ENCODE measurements at regions not wholly inside any gene's neighbourhood (a gene's known extent, or its start where the extent isn't known, plus 50 kb on each side); places are given as distances from the start of the nearest gene placed in this dataset.
"Not testable (repeated sequence)": the region's sequence is repeated elsewhere in the genome, so short reads cannot be mapped to it uniquely, and the experiment has no call there.

DNA sequence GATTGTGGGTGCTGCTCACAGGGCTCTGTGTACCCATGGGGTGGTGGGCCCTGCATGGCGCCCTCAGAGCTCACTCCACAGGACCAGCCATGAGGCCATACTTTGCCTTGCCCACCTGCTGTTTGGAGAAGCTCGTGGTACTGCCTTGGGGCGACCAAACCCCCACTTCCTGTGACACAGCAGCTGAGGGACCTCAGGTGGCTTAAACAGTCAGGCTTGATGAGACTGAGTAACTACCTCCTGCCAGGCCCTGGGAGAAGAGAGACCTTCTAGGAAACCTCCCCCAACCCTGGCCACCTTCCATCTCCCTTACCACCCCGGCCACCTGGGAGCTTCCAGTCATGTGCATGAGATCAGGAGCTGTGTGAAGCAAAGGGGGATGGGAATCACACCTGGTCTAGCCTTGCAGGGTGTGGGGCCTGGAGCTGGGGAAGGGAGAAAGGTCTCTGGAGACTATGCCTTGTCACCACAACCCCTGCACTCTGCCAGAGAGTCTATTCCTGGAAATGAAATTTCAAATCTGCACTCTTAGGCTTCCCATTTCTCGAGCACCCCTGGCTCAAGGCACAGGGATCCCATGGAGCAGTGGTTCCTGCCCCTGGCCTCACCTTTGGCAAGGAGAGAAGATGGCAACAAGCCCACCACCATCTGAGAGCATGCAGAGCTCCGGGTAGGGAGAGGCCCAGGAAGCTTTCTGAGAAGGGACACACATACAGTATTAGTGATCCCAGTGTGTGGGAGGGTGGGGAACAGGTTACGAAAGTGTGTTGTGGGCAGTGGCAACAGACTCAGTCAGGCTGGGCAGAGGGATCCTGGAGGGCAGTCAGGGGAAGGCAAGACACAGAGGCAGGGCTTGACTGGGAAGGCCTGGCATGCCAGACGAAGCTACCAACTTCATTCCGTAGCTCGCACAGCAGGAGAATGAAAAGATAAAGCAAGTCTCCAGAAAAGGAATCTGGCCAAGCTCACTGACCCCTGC, 125.0 kb downstream of the URI1 start:
- in situ Hi-C loops (cut with MboI; ENCODE audit: low sequenced_read_pairs in 4 of 4) = no loop called here
- Histone ChIP-seq H3K27ac (no peak overlapping the region), H3K4me1 (no peaks in the 10 kb centered on the region), H3K36me3 (no peaks in the 10 kb centered on the region), H3K9me3 (no peaks in the 10 kb centered on the region), H3K27me3 (peaks cover 0 to 8% (median 6%) of the 10 kb centered on the region in 3 donors), H3K4me3 (no peak overlapping the region)
- ATAC-seq = no peak
- no peak for DNase-seq
- intact Hi-C loops (cut with DNase I; ENCODE audit: low total_unique reads) = no loop called here
- TF ChIP-seq POLR2A (IDR thresholded peaks at IDR 0.05) = no peak
- TF ChIP-seq, protein P1, sequence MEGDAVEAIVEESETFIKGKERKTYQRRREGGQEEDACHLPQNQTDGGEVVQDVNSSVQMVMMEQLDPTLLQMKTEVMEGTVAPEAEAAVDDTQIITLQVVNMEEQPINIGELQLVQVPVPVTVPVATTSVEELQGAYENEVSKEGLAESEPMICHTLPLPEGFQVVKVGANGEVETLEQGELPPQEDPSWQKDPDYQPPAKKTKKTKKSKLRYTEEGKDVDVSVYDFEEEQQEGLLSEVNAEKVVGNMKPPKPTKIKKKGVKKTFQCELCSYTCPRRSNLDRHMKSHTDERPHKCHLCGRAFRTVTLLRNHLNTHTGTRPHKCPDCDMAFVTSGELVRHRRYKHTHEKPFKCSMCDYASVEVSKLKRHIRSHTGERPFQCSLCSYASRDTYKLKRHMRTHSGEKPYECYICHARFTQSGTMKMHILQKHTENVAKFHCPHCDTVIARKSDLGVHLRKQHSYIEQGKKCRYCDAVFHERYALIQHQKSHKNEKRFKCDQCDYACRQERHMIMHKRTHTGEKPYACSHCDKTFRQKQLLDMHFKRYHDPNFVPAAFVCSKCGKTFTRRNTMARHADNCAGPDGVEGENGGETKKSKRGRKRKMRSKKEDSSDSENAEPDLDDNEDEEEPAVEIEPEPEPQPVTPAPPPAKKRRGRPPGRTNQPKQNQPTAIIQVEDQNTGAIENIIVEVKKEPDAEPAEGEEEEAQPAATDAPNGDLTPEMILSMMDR (IDR thresholded peaks at IDR 0.05 in 4 of 5, conservative IDR thresholded peaks at IDR 0.05 in 1 of 5) = no peak

- H3K4me3 ChIP-seq; intact Hi-C loops (cut with DNase I; ENCODE audit: low total_unique reads); H3K4me1 ChIP-seq; H3K27ac ChIP-seq; in situ Hi-C loops (cut with MboI; ENCODE audit: low sequenced_read_pairs in 4 of 4); H3K27me3 ChIP-seq; H3K9me3 ChIP-seq; DNase-seq; H3K36me3 ChIP-seq; ATAC-seq: not testable (repeated sequence)
These were observed 126.0 kb downstream of the URI1 start for GRCh38 chr19:30067956-30068506.

GRCh38 chr19:30068528-30069395, 126.7 kb downstream of the URI1 start:
- intact Hi-C loops (cut with DNase I; ENCODE audit: low total_unique reads) = no loop called here
- H3K27me3 ChIP-seq = peaks cover 0 to 6% (median 6%) of the 10 kb centered on the region in 3 donors
- H3K4me1 ChIP-seq = no peaks in the 10 kb centered on the region
- no peaks in the 10 kb centered on the region for H3K36me3 ChIP-seq
- TF ChIP-seq POLR2A (IDR thresholded peaks at IDR 0.05) = no peak
- TF ChIP-seq, protein P1 (IDR thresholded peaks at IDR 0.05 in 4 of 5, conservative IDR thresholded peaks at IDR 0.05 in 1 of 5) = no peak
- no peak for DNase-seq
- no peak for ATAC-seq
- no peaks in the 10 kb centered on the region for H3K9me3 ChIP-seq
- H3K27ac ChIP-seq = no peak overlapping the region
- in situ Hi-C loops (cut with MboI; ENCODE audit: low sequenced_read_pairs in 4 of 4) = no loop called here
- no peak overlapping the region for H3K4me3 ChIP-seq

- no peak for DNase-seq
- no peak overlapping the region for H3K27ac ChIP-seq
- in situ Hi-C loops (cut with MboI; ENCODE audit: low sequenced_read_pairs in 4 of 4) = no loop called here
These were observed 127.6 kb downstream of the URI1 start for GRCh38 chr19:30069535-30070197.

More at GRCh38 chr19:30069535-30070197, 127.6 kb downstream of the URI1 start:
- TF ChIP-seq POLR2A (IDR thresholded peaks at IDR 0.05) = no peak
- TF ChIP-seq, protein P1 (IDR thresholded peaks at IDR 0.05 in 4 of 5, conservative IDR thresholded peaks at IDR 0.05 in 1 of 5) = no peak
- no peaks in the 10 kb centered on the region for H3K4me1 ChIP-seq
- H3K36me3 ChIP-seq = no peaks in the 10 kb centered on the region
- intact Hi-C loops (cut with DNase I; ENCODE audit: low total_unique reads) = no loop called here
- H3K4me3 ChIP-seq = no peak overlapping the region
- no peak for ATAC-seq
- no peaks in the 10 kb centered on the region for H3K9me3 ChIP-seq
- peaks cover 0 to 8% (median 6%) of the 10 kb centered on the region in 3 donors for H3K27me3 ChIP-seq

Measured in gastrocnemius medialis (tissue), 4 donors.